ENCODE measurements at regions not wholly inside any gene's neighbourhood (a gene's known extent, or its start where the extent isn't known, plus 50 kb on each side); places are given as distances from the start of the nearest gene placed in this dataset.
"Not testable (repeated sequence)": the region's sequence is repeated elsewhere in the genome, so short reads cannot be mapped to it uniquely, and the experiment has no call there.

GRCh38 chr14:106741086-106741827 is 1214.9 kb downstream of the TMEM121 start:
- TF ChIP-seq EZH2phosphoT487 (IDR thresholded peaks at IDR 0.05; ENCODE audit: borderline replicate concordance, low read length), result not testable (repeated sequence)
- TF ChIP-seq CTCF (conservative IDR thresholded peaks at IDR 0.05; ENCODE audit: low read depth, low read length), result peak; percentile 36; the same call in 1 of the 2 replicates
